Astrocyte (in vitro differentiated cells and primary cell): ENCODE measurements at regions not wholly inside any gene's neighbourhood (a gene's known extent, or its start where the extent isn't known, plus 50 kb on each side); places are given as distances from the start of the nearest gene placed in this dataset.
"Not testable (repeated sequence)": the region's sequence is repeated elsewhere in the genome, so short reads cannot be mapped to it uniquely, and the experiment has no call there.

Source experiments
- DNase-seq: peaks from one replicate; pipeline ENCODE4 v3.0.0-alpha.2; 2010; ENCODE audit warnings: low read depth
- FAIRE-seq: peaks from 2 replicates; lab custom pipeline; 2011; peaks lifted over from hg19 to GRCh38; lab: Jason Lieb, UNC
- H2AFZ ChIP-seq: 2 replicates; pipeline ENCODE4 v1.6.0; 2012; ENCODE audit warnings: low read depth, low read length, inconsistent platforms
- H3K27ac ChIP-seq: 2 replicates; pipeline ENCODE4 v1.5.1; 2011; ENCODE audit warnings: low read depth, low read length, inconsistent platforms
- H3K27me3 ChIP-seq: 2 replicates; pipeline ENCODE4 v1.6.0; 2011; ENCODE audit warnings: low read length, inconsistent platforms; ENCODE audit not compliant: insufficient read depth
- H3K36me3 ChIP-seq: 2 replicates; pipeline ENCODE4 v1.5.1; 2011; ENCODE audit warnings: low read length, inconsistent platforms; ENCODE audit not compliant: insufficient read depth
- H3K4me1 ChIP-seq: 2 replicates; pipeline ENCODE4 v1.5.1; 2011; ENCODE audit warnings: low read length, inconsistent platforms; ENCODE audit not compliant: insufficient read depth
- H3K4me2 ChIP-seq: 2 replicates; pipeline ENCODE4 v1.6.0; 2012; ENCODE audit warnings: low read length, inconsistent platforms
- H3K4me3 ChIP-seq: 2 replicates; pipeline ENCODE4 v1.5.1; 2011; ENCODE audit warnings: low read depth, mild to moderate bottlenecking, low read length, inconsistent platforms; ENCODE audit not compliant: insufficient read depth
- H3K79me2 ChIP-seq: 2 replicates; pipeline ENCODE4 v1.6.0; 2012; ENCODE audit warnings: mild to moderate bottlenecking, low read length, inconsistent platforms; ENCODE audit not compliant: insufficient read depth
- H3K9ac ChIP-seq: 2 replicates; pipeline ENCODE4 v1.6.0; 2012; ENCODE audit warnings: mild to moderate bottlenecking, low read length, inconsistent platforms
- H3K9me3 ChIP-seq: 2 replicates; pipeline ENCODE4 v1.5.1; 2012; ENCODE audit warnings: low read depth, mild to moderate bottlenecking, low read length, inconsistent platforms; ENCODE audit not compliant: insufficient read depth
- H4K20me1 ChIP-seq: 2 replicates; pipeline ENCODE4 v1.6.0; 2012; ENCODE audit warnings: low read length, inconsistent platforms; ENCODE audit not compliant: insufficient read depth
- H3K27ac Mint-ChIP-seq: one replicate; pipeline ENCODE4 v1.8.0; 2021; ENCODE audit warnings: mild to moderate bottlenecking, mixed read lengths; ENCODE audit not compliant: unreplicated experiment
- H3K27me3 Mint-ChIP-seq: one replicate; pipeline ENCODE4 v1.8.0; 2021; ENCODE audit warnings: low read depth, mixed read lengths; ENCODE audit not compliant: unreplicated experiment
- H3K36me3 Mint-ChIP-seq: one replicate; pipeline ENCODE4 v1.8.0; 2021; ENCODE audit warnings: low read depth, mixed read lengths; ENCODE audit not compliant: unreplicated experiment
- H3K4me1 Mint-ChIP-seq: one replicate; pipeline ENCODE4 v1.8.0; 2021; ENCODE audit warnings: low read depth, mixed read lengths; ENCODE audit not compliant: unreplicated experiment
- H3K4me3 Mint-ChIP-seq: one replicate; pipeline ENCODE4 v1.8.0; 2021; ENCODE audit warnings: mild to moderate bottlenecking, moderate library complexity, mixed read lengths; ENCODE audit not compliant: unreplicated experiment
- H3K9me3 Mint-ChIP-seq: one replicate; pipeline ENCODE4 v1.8.0; 2021; ENCODE audit warnings: mild to moderate bottlenecking, mixed read lengths; ENCODE audit not compliant: unreplicated experiment
- CTCF ChIP-seq: IDR thresholded peaks from 2 replicates; pipeline ENCODE4 v1.5.1; 2011; ENCODE audit warnings: low read depth, mild to moderate bottlenecking, inconsistent platforms, low read length, moderate library complexity; ENCODE audit not compliant: insufficient read depth
- EZH2 ChIP-seq: IDR thresholded peaks from 2 replicates; pipeline ENCODE4 v1.6.1; 2012; ENCODE audit warnings: mild to moderate bottlenecking, low read length, inconsistent platforms; ENCODE audit not compliant: insufficient read depth

- Mint-ChIP-seq H3K36me3 (no peaks in the 10 kb centered on the region), H3K27ac (no peak overlapping the region), H3K9me3 (peaks cover 3% of the 10 kb centered on the region), H3K4me3 (no peak overlapping the region), H3K4me1 (no peaks in the 10 kb centered on the region), H3K27me3 (no peaks in the 10 kb centered on the region)
- no peak overlapping the region for H2AFZ ChIP-seq
- no peaks in the 10 kb centered on the region for H3K4me1 ChIP-seq
- no peaks in the 10 kb centered on the region for H4K20me1 ChIP-seq
- no peaks in the 10 kb centered on the region for H3K36me3 ChIP-seq
- TF ChIP-seq CTCF (no peak), EZH2 (no peak)
- H3K27me3 ChIP-seq = no peaks in the 10 kb centered on the region
- no peak overlapping the region for H3K4me3 ChIP-seq
- FAIRE-seq (no peak), DNase-seq (no peak)
- no peaks in the 10 kb centered on the region for H3K79me2 ChIP-seq
- H3K27ac ChIP-seq = no peak overlapping the region
- no peak overlapping the region for H3K4me2 ChIP-seq
- no peaks in the 10 kb centered on the region for H3K9me3 ChIP-seq
- no peak overlapping the region for H3K9ac ChIP-seq
Measured at GRCh38 chr7:20917603-20918002, 130.9 kb upstream of the SP8 start.

- Histone ChIP-seq H3K27me3 (no peaks in the 10 kb centered on the region), H3K9me3 (no peaks in the 10 kb centered on the region), H3K4me1 (no peaks in the 10 kb centered on the region), H3K4me2 (no peak overlapping the region), H3K4me3 (no peak overlapping the region), H3K27ac (no peak overlapping the region), H3K79me2 (no peaks in the 10 kb centered on the region), H3K9ac (no peak overlapping the region), H3K36me3 (no peaks in the 10 kb centered on the region), H2AFZ (no peak overlapping the region), H4K20me1 (no peaks in the 10 kb centered on the region)
- Mint-ChIP-seq H3K9me3 (peaks cover 3% of the 10 kb centered on the region), H3K4me1 (no peaks in the 10 kb centered on the region), H3K36me3 (no peaks in the 10 kb centered on the region), H3K27ac (no peak overlapping the region), H3K27me3 (no peaks in the 10 kb centered on the region), H3K4me3 (no peak overlapping the region)
- DNase-seq (no peak), FAIRE-seq (no peak)
- no peak for TF ChIP-seq EZH2
- no peak for TF ChIP-seq CTCF
Measured at GRCh38 chr7:20918156-20918555, 131.5 kb upstream of the SP8 start.

GRCh38 chr7:20927178-20927577 is 140.5 kb upstream of the SP8 start:
- H3K27ac Mint-ChIP-seq, H3K79me2 ChIP-seq, H3K36me3 Mint-ChIP-seq, FAIRE-seq, H3K4me1 Mint-ChIP-seq, H3K4me3 ChIP-seq, H3K4me3 Mint-ChIP-seq, H3K27me3 ChIP-seq, H3K9ac ChIP-seq, H3K9me3 Mint-ChIP-seq, H3K4me2 ChIP-seq, H3K9me3 ChIP-seq, H3K27ac ChIP-seq, H4K20me1 ChIP-seq, H3K36me3 ChIP-seq, DNase-seq, H3K4me1 ChIP-seq, H3K27me3 Mint-ChIP-seq, H2AFZ ChIP-seq: not testable (repeated sequence)
